ENCODE measurements at regions not wholly inside any gene's neighbourhood (a gene's known extent, or its start where the extent isn't known, plus 50 kb on each side); places are given as distances from the start of the nearest gene placed in this dataset.

DNA sequence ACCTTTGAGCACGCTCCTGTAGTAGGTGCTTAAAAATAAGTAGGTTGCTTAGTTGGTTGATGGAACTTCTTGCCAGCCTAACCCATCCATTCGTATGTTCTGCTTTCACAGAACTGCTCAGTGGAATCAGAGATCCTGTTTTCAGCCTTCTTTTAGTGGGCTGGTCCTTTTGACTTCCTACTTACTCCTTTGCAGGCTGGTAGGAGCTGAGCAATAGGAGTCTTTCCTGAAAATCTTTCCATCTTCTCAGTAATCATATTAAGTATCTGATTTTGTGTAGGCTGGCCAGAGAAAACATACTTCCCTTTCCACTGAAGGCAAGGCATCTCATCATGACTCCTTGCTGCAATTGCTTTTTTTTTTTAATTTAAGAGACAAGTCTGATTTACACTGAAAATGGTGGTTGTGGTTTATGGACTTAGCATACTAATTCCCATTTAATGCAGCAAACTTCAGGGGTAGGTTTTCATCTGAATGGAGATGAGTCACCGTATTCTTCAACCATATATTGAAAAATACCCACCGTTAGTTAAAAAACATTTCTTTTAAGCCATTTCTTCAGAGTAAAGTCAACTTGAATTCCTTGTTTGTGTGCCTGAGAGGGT lies 208.0 kb downstream of the ZNF365 start:
- DNase-seq (ENCODE audit: extremely low read depth, insufficient read length) = no peak
- Histone ChIP-seq H3K4me3 (replicated peaks; ENCODE audit: low read depth, low read length) (no peak overlapping the region), H3K36me3 (ENCODE audit: control insufficient read depth, insufficient read depth, low read length) (no peaks in the 10 kb centered on the region), H3K27me3 (replicated peaks; ENCODE audit: control insufficient read depth, insufficient read depth, low read length) (no peaks in the 10 kb centered on the region)
- TF ChIP-seq, protein P1, sequence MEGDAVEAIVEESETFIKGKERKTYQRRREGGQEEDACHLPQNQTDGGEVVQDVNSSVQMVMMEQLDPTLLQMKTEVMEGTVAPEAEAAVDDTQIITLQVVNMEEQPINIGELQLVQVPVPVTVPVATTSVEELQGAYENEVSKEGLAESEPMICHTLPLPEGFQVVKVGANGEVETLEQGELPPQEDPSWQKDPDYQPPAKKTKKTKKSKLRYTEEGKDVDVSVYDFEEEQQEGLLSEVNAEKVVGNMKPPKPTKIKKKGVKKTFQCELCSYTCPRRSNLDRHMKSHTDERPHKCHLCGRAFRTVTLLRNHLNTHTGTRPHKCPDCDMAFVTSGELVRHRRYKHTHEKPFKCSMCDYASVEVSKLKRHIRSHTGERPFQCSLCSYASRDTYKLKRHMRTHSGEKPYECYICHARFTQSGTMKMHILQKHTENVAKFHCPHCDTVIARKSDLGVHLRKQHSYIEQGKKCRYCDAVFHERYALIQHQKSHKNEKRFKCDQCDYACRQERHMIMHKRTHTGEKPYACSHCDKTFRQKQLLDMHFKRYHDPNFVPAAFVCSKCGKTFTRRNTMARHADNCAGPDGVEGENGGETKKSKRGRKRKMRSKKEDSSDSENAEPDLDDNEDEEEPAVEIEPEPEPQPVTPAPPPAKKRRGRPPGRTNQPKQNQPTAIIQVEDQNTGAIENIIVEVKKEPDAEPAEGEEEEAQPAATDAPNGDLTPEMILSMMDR (IDR thresholded peaks at IDR 0.05; ENCODE audit: insufficient read depth, low read length, poor library complexity, severe bottlenecking) = no peak

DNA sequence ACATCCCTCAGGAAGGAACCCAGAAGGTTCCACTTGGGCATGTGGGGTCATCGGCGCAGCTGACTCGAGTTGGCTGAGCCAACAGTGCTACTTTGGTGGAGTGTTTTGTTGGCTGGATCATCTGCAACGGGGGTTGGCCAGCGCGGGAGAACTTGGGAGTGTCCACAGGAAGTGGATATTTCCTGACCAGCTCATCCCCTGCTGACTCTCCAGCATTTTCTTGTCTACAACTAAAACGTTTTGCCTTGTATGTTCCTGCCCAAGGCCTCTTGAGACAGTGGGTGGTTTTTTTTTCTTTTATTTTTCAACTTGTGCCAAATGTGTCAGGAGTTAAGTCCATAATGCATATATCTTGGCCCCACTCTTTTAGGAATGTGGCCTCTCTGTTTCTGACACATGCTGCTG lies 208.6 kb downstream of the ZNF365 start:
- no peaks in the 10 kb centered on the region for H3K36me3 ChIP-seq (ENCODE audit: control insufficient read depth, insufficient read depth, low read length)
- no peak overlapping the region for H3K4me3 ChIP-seq (replicated peaks; ENCODE audit: low read depth, low read length)
- no peak for DNase-seq (ENCODE audit: extremely low read depth, insufficient read length)
- TF ChIP-seq, protein P1 (IDR thresholded peaks at IDR 0.05; ENCODE audit: insufficient read depth, low read length, poor library complexity, severe bottlenecking) = no peak
- no peaks in the 10 kb centered on the region for H3K27me3 ChIP-seq (replicated peaks; ENCODE audit: control insufficient read depth, insufficient read depth, low read length)

DNA sequence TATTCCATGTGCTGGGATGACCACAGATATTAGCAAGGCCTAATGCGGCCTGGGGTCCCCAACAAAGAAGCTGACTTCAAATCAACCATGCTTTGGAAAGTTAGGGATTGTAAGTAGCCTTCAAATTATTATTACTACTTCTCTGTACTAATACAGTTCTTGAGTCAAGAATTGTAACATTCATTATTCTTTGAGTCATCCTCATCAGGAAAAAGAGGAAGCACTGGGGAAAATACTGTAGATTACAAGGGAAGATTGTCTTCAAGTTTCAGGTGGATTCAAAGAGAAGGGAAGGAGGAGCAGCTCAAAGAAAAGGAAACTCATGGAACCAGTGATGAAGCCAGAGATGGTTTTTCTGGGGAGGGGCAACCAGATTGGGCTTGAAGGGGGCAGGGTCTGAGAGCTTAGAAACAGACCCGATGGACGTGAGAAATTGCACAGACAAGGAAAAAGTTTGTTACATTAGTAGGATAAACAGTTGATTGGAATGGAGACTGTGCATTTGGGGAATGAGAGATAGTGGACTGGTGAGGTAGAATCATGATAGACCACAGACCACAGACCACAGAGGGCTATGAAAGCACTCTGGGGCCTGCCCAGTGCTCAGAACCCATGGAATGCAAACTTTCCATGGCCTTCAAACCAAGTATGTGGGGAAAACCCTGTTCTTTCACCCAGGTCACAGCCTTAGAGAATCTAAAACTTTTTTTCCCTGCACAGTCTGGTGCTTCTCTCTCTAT lies 209.9 kb downstream of the ZNF365 start:
- DNase-seq (ENCODE audit: extremely low read depth, insufficient read length) = no peak
- Histone ChIP-seq H3K4me3 (replicated peaks; ENCODE audit: low read depth, low read length) (no peak overlapping the region), H3K36me3 (ENCODE audit: control insufficient read depth, insufficient read depth, low read length) (no peaks in the 10 kb centered on the region), H3K27me3 (replicated peaks; ENCODE audit: control insufficient read depth, insufficient read depth, low read length) (no peaks in the 10 kb centered on the region)
- TF ChIP-seq, protein P1 (IDR thresholded peaks at IDR 0.05; ENCODE audit: insufficient read depth, low read length, poor library complexity, severe bottlenecking) = no peak

DNA sequence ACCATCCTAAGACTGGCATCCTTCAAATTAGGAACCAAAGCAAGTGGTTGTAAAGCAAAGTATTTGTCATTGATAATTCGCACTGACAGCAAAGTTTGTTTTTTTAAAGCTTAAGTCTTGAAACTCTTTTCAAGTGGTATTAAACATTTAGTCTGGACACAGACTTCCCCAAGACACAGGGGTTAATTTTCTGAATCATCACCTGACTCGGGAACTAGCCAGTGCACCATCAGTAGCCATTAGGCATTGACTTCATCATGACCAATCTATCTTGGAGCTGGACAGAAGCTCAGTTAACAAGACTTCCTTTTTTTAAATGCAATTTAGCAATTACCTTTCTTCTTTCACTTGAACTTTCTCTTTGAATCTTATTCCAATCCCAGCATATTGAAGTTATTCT lies 210.6 kb downstream of the ZNF365 start:
- TF ChIP-seq, protein P1 (IDR thresholded peaks at IDR 0.05; ENCODE audit: insufficient read depth, low read length, poor library complexity, severe bottlenecking) = no peak
- no peak for DNase-seq (ENCODE audit: extremely low read depth, insufficient read length)
- Histone ChIP-seq H3K4me3 (replicated peaks; ENCODE audit: low read depth, low read length) (no peak overlapping the region), H3K27me3 (replicated peaks; ENCODE audit: control insufficient read depth, insufficient read depth, low read length) (no peaks in the 10 kb centered on the region), H3K36me3 (ENCODE audit: control insufficient read depth, insufficient read depth, low read length) (no peaks in the 10 kb centered on the region)

DNA sequence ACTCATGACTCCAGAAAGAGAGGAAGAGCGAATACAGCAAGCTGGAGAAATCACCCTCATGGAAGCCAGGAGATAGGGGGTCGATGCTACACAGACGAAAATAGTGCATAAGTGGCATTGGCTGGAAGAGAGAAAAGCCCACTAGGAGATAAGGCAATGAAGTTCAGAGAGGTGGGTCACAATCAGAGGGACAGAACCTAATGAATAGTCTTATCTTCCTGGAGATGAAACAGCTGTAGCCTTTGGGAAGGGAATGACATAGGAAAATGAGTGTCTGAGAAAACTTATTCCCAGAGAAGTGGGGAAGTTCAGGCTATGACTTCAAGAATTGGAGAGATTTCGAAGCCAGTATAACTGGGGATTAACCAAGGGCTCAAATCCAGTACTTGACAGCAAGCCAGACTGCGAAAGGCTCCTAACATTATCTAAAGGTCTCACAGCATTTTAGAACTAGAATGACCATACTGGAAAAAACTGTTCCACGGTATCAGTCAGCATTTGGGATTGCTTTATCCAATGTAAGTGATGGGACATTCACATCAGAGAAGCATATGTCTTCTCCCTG lies 211.1 kb downstream of the ZNF365 start:
- TF ChIP-seq, protein P1 (IDR thresholded peaks at IDR 0.05; ENCODE audit: insufficient read depth, low read length, poor library complexity, severe bottlenecking) = no peak
- DNase-seq (ENCODE audit: extremely low read depth, insufficient read length) = no peak
- no peak overlapping the region for H3K4me3 ChIP-seq (replicated peaks; ENCODE audit: low read depth, low read length)

More for the DNA sequence above, 211.1 kb downstream of the ZNF365 start:
- H3K27me3 ChIP-seq (replicated peaks; ENCODE audit: control insufficient read depth, insufficient read depth, low read length) = no peaks in the 10 kb centered on the region
- H3K36me3 ChIP-seq (ENCODE audit: control insufficient read depth, insufficient read depth, low read length) = no peaks in the 10 kb centered on the region

Measured in GM06990 (cell line).